ENCODE measurements at regions not wholly inside any gene's neighbourhood (a gene's known extent, or its start where the extent isn't known, plus 50 kb on each side); places are given as distances from the start of the nearest gene placed in this dataset.

GRCh38 chr2:3927031-3927430 lies 223.7 kb downstream of the DCDC2C start:
- H3K4me3 ChIP-seq (ENCODE audit: low read depth, low read length), result no peak overlapping the region
- DNase-seq (ENCODE audit: low read depth), result no peak
- no peak for TF ChIP-seq CTCF (conservative IDR thresholded peaks at IDR 0.05; ENCODE audit: low read depth, low read length)

- no peak for TF ChIP-seq CTCF (conservative IDR thresholded peaks at IDR 0.05; ENCODE audit: low read depth, low read length)
- DNase-seq (ENCODE audit: low read depth), result no peak
- H3K4me3 ChIP-seq (ENCODE audit: low read depth, low read length), result no peak overlapping the region
Observed at GRCh38 chr2:3929374-3929773, 226.0 kb downstream of the DCDC2C start.

- TF ChIP-seq CTCF (conservative IDR thresholded peaks at IDR 0.05; ENCODE audit: low read depth, low read length), result no peak
- no peak overlapping the region for H3K4me3 ChIP-seq (ENCODE audit: low read depth, low read length)
- no peak for DNase-seq (ENCODE audit: low read depth)
Observed at GRCh38 chr2:3930246-3930645, 226.9 kb downstream of the DCDC2C start.

GRCh38 chr2:3940661-3941060 lies 237.3 kb downstream of the DCDC2C start:
- no peak for DNase-seq (ENCODE audit: low read depth)
- no peak overlapping the region for H3K4me3 ChIP-seq (ENCODE audit: low read depth, low read length)
- no peak for TF ChIP-seq CTCF (conservative IDR thresholded peaks at IDR 0.05; ENCODE audit: low read depth, low read length)

- no peak overlapping the region for H3K4me3 ChIP-seq (ENCODE audit: low read depth, low read length)
- DNase-seq (ENCODE audit: low read depth), result no peak
- TF ChIP-seq CTCF (conservative IDR thresholded peaks at IDR 0.05; ENCODE audit: low read depth, low read length), result no peak
Observed at GRCh38 chr2:3942841-3943240, 239.5 kb downstream of the DCDC2C start.

- TF ChIP-seq CTCF (conservative IDR thresholded peaks at IDR 0.05; ENCODE audit: low read depth, low read length), result no peak
- DNase-seq (ENCODE audit: low read depth), result no peak
- H3K4me3 ChIP-seq (ENCODE audit: low read depth, low read length), result no peak overlapping the region
Observed at GRCh38 chr2:3944071-3944470, 240.7 kb downstream of the DCDC2C start.

- no peak for TF ChIP-seq CTCF (conservative IDR thresholded peaks at IDR 0.05; ENCODE audit: low read depth, low read length)
- DNase-seq (ENCODE audit: low read depth), result no peak
- H3K4me3 ChIP-seq (ENCODE audit: low read depth, low read length), result no peak overlapping the region
Observed at GRCh38 chr2:3944841-3945240, 241.5 kb downstream of the DCDC2C start.

Data from choroid plexus epithelial cell (primary cell).